ENCODE measurements at regions not wholly inside any gene's neighbourhood (a gene's known extent, or its start where the extent isn't known, plus 50 kb on each side); places are given as distances from the start of the nearest gene placed in this dataset.

- TF ChIP-seq CTCF (CRISPR knock-in tag; IDR thresholded peaks at IDR 0.05) = no peak
- no peak for TF ChIP-seq PHB2 (IDR thresholded peaks at IDR 0.05; ENCODE audit: partially characterized antibody)
- no peak for TF ChIP-seq SP1 (IDR thresholded peaks at IDR 0.05)
- TF ChIP-seq SP1 (CRISPR knock-in tag; IDR thresholded peaks at IDR 0.05) = no peak
- TF ChIP-seq SMAD9 (CRISPR knock-in tag; IDR thresholded peaks at IDR 0.05) = no peak
- TF ChIP-seq REST (IDR thresholded peaks at IDR 0.05; ENCODE audit: borderline replicate concordance in 1 of 2, low read depth in 1 of 2, low read length in 2 of 2) = no peak
- TF ChIP-seq EZH2 (conservative IDR thresholded peaks at IDR 0.05; ENCODE audit: low read depth, low read length) = no peak
- no peak for TF ChIP-seq ZNF720 (CRISPR knock-in tag; IDR thresholded peaks at IDR 0.05)
- no peak for TF ChIP-seq ZNF644 (CRISPR knock-in tag; IDR thresholded peaks at IDR 0.05; ENCODE audit: low read depth)
- no peak for TF ChIP-seq ZFAT (CRISPR knock-in tag; conservative IDR thresholded peaks at IDR 0.05)
These were observed 1787.9 kb upstream of the WWC1 start for GRCh38 chr5:166503506-166503905.
